ENCODE measurements at regions not wholly inside any gene's neighbourhood (a gene's known extent, or its start where the extent isn't known, plus 50 kb on each side); places are given as distances from the start of the nearest gene placed in this dataset.

- TF ChIP-seq CTCF (IDR thresholded peaks at IDR 0.05) (no peak), GATA3 (IDR thresholded peaks at IDR 0.05; ENCODE audit: borderline replicate concordance) (no peak), NPAS2 (CRISPR knock-in tag; IDR thresholded peaks at IDR 0.05; ENCODE audit: borderline replicate concordance) (no peak)
- TF ChIP-seq, protein P1, sequence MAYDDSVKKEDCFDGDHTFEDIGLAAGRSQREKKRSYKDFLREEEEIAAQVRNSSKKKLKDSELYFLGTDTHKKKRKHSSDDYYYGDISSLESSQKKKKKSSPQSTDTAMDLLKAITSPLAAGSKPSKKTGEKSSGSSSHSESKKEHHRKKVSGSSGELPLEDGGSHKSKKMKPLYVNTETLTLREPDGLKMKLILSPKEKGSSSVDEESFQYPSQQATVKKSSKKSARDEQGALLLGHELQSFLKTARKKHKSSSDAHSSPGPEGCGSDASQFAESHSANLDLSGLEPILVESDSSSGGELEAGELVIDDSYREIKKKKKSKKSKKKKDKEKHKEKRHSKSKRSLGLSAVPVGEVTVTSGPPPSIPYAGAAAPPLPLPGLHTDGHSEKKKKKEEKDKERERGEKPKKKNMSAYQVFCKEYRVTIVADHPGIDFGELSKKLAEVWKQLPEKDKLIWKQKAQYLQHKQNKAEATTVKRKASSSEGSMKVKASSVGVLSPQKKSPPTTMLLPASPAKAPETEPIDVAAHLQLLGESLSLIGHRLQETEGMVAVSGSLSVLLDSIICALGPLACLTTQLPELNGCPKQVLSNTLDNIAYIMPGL (CRISPR knock-in tag; IDR thresholded peaks at IDR 0.05; ENCODE audit: borderline replicate concordance): no peak
Observed at GRCh38 chr3:154795582-154795981, 284.5 kb upstream of the MME start.

Data from A549 (cell line).